GM13976 (cell line): ENCODE measurements at regions not wholly inside any gene's neighbourhood (a gene's known extent, or its start where the extent isn't known, plus 50 kb on each side); places are given as distances from the start of the nearest gene placed in this dataset.

ENCODE experiments used
- DNase-seq: peaks from one replicate; pipeline ENCODE4 v3.0.0; 2012; ENCODE audit warnings: low spot score
- in situ Hi-C: fragments of 300-500 bp; cut with MboI; formaldehyde crosslinking; loops from one replicate; pipeline ENCODE4 v1.12.0; 2022; ENCODE audit warnings: low sequenced_read_pairs, mixed read lengths, inconsistent platforms; ENCODE audit not compliant: unreplicated experiment
- TF ChIP-seq, protein P1 (sequence below): IDR thresholded peaks from 2 replicates; pipeline ENCODE4 v1.5.1; 2012; ENCODE audit warnings: borderline replicate concordance, mild to moderate bottlenecking; ENCODE audit not compliant: insufficient read depth; ENCODE audit errors: extremely low read depth, missing control alignments, control extremely low read depth

DNA sequence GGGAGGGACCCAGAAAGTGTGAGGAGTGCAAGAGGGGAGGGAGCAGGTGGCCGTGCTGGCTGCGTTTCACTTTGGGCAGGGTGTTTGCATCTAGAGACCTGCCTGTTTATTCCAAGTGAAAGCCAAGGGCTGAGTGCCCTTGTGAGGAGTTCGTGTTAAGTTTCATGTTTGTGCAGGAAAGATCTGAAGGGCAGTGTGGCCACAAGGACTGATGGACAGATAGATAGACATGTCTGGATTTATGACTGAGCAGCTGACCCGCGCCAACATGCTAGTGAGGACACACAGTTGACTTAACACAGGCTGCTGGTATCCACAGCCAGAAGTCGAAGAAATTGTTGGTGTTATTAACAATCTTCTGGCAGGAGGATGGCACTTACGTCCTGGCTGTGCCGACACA, 387.6 kb upstream of the TNP1 start:
- DNase-seq, result no peak
- in situ Hi-C loops, result no loop called here
- TF ChIP-seq, protein P1, sequence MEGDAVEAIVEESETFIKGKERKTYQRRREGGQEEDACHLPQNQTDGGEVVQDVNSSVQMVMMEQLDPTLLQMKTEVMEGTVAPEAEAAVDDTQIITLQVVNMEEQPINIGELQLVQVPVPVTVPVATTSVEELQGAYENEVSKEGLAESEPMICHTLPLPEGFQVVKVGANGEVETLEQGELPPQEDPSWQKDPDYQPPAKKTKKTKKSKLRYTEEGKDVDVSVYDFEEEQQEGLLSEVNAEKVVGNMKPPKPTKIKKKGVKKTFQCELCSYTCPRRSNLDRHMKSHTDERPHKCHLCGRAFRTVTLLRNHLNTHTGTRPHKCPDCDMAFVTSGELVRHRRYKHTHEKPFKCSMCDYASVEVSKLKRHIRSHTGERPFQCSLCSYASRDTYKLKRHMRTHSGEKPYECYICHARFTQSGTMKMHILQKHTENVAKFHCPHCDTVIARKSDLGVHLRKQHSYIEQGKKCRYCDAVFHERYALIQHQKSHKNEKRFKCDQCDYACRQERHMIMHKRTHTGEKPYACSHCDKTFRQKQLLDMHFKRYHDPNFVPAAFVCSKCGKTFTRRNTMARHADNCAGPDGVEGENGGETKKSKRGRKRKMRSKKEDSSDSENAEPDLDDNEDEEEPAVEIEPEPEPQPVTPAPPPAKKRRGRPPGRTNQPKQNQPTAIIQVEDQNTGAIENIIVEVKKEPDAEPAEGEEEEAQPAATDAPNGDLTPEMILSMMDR, result no peak

DNA sequence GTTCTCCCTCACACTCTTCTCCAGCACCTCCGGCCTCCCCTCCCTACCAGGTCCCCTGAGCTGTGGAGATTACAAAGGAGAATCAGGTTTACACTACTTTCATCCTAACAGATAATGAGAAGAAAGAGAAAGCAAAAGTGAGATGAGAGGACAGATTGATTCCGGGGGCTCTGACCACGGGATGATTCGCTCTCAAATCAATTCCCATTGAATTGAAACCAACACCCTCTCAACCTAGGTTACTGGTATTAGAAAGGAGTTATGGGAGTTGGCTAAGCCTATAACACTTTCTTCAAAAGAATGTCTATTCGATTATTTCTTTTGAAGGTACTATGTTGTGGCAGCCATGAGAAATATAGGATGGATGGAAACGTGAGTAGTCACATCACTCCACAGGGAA, 386.2 kb upstream of the TNP1 start:
- in situ Hi-C loops, result no loop called here
- DNase-seq, result no peak
- TF ChIP-seq, protein P1, result no peak

DNA sequence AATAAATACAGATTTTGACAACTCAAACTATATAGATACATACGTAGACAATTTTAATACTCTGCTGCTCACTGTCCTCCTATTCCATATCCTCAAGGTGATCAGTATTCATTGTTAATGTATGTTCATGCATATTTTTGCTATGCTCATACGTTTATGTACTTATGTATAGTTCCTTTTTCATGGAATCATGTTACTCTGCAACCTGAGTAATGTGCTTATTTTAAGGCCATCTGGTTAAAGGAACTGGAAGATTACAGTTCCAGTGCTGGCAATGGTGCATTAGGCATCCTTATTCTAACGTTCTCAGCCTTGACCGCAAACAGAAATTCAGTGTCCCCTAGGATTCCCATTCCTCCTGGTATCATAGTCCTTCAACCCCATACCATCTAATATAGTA, 385.0 kb upstream of the TNP1 start:
- in situ Hi-C loops, result no loop called here
- TF ChIP-seq, protein P1, result no peak
- DNase-seq, result no peak

DNA sequence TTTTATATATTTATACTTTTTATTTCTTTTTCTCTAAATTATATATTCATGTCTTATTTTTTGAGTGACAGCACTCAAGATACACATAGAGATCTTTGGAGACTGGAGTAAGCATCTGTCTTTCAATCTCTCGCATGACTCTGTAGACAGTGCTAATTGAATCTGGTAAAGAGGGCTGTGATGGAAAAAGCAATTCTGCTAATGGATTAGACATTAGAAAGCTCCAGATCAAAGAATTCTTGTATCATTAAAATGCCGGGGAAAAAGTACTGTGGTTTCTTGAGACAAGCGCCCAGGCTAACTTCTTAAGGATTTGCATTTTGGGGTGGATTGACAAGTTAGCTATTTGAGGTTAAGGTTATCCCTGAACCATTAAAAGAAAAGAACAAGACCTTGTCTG, 383.1 kb upstream of the TNP1 start:
- in situ Hi-C loops, result no loop called here
- TF ChIP-seq, protein P1, result no peak
- no peak for DNase-seq

DNA sequence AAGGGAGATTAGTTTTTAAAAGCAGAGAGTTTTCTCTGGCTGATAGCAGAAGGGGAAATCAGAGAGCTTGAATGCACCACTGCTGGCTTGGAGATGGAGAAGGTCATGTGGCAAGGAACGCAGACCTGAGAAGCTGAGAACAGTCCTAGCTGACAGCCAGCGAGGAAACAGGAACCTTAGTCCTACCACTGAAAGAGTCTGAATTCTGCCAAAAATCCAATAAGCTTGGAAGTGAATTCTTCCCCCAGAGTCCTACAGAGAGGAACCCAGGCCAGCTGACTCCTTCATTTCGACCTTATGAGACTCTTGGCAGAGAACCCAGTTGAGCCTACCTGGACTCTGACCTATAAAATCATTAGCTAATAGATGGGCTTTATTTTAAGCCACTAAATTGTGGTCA, 371.9 kb upstream of the TNP1 start:
- TF ChIP-seq, protein P1, result no peak
- DNase-seq, result no peak
- in situ Hi-C loops, result no loop called here

DNA sequence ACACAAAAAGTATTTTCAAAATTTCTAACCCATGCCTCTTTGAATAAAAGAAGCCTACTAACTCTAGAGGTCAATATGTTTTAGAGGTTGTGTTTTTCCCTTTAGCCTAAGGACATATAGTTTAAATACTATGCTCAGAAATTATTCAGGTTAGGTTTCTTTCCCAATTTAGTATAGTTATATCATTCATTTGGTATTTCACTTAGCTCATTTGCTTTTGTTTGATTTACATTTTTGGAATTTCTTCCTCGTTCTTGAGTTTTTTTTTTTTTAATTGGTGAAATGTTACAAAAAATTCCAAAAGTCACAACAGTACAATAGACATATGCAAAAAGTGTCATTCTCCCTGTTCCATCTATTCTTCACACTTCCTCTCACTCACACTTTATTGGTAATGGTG, 371.3 kb upstream of the TNP1 start:
- no peak for DNase-seq
- TF ChIP-seq, protein P1, result no peak
- in situ Hi-C loops, result no loop called here

DNA sequence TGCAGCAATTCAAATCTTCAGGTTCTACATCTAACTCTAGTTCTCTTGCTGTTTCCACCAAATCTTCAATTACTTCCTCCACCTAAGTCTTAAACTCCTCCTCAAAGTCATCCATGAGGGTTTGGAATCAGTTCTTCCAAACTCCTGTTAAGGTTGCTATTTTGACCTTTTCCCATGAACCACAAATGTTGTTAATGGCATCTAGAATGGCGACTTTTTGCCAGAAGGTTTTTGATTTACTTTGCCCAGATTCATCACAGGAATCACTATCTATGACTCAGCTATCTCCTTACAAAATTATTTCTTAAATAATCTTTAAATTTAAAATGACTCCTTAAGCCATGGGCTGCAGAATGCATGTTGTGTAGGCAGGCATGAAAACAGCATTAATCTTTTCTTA, 368.9 kb upstream of the TNP1 start:
- TF ChIP-seq, protein P1, result no peak
- DNase-seq, result no peak
- in situ Hi-C loops, result no loop called here
